NCI-H69 (cell line): ENCODE measurements at regions not wholly inside any gene's neighbourhood (a gene's known extent, or its start where the extent isn't known, plus 50 kb on each side); places are given as distances from the start of the nearest gene placed in this dataset.

ENCODE experiments used
- DNase-seq: peaks from one replicate; lab custom pipeline; 2025; lab: John Stamatoyannopoulos, UW

DNA sequence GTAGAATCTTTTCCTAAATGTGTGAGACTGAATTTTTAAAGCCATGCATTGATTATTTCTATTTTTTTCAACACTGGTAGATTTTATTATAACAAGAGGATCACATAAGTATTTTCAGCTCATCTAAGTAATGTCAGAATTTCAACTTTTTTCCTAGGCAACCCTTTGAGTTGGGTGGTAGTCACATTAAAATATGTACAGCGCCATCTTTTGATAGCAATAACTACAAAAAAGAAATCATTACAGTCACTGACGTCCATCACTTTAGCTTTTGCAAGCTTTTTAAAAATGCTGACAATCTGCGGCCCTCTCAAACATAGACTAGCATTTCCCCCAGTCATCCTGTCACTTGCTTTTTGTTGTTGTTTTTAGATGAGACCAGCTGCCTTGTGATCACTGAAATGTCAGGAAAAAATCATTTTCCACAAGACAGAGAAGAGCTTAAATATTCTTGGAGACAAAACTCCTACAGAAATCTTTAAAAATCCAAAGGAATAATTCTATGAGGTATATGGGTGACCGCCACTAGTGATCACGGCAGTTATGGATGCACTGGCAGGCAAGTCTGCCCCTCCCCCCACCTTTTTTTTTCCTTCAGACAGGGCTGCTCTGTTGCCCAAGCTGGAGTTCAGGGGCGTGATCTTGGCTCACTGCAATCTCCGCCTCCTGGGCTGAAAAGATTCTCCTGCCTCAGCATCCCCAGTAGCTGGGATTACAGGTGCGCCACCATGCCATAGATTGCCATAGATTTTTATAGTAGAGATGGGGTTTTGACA, 384.0 kb upstream of the KCNMB2 start:
- DNase-seq, result peak; percentile 39

DNA sequence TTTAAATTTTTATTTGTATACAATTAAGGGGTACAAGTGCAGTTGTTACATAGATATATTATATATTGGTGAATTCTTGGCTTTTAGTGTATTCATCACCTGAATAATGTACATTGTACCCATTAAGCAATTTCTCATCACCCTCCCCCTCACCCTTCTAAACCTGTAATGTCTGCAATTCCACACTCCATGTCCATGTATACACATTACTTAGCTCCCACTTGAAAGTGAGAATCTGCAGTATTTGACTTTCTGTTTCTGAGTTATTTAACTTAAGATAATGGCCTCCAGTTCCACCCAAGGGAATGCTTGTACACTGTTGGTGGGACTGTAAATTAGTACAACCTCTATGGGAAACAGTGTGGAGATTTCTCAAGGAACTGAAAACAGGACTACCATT, 383.2 kb upstream of the KCNMB2 start:
- no peak for DNase-seq

DNA sequence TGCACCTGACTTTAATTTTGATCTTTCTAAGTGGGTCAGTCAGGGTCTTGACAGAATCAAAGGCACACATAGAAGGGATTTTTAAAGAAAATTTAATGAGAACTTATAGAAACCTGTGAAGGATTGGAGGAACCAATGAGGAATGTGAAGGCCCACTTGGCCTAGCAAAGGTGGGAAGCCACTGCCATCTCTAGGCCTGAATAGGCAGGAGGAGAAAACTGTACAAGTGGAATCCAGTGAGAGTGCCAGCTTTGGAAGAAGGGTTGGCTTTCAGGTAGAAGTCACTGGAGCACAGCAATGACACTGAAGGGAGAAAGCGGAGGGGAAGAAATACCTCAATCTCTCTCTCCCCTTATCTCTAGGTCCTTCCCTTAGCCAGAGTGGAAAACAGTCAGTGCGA, 380.7 kb upstream of the KCNMB2 start:
- peak; percentile 31 for DNase-seq

DNA sequence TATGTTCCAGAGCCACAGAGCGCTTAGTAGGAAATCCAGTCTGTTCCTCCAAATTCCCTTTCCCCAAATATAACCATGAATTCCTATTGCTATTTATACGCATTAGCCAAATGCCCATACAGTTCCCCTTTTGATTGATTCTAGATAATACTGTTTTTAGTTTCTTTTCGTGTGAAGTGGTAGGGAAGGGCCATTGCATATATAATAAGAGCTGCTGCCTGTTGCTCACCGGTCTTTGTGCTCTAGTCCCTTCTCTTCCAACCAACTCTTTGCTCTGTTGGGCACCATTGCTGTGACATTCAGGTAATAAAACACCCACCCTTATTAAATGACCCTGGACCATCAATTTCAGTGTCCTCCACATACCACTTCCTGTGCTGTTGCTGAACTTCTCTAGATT, 379.9 kb upstream of the KCNMB2 start:
- DNase-seq, result no peak

DNA sequence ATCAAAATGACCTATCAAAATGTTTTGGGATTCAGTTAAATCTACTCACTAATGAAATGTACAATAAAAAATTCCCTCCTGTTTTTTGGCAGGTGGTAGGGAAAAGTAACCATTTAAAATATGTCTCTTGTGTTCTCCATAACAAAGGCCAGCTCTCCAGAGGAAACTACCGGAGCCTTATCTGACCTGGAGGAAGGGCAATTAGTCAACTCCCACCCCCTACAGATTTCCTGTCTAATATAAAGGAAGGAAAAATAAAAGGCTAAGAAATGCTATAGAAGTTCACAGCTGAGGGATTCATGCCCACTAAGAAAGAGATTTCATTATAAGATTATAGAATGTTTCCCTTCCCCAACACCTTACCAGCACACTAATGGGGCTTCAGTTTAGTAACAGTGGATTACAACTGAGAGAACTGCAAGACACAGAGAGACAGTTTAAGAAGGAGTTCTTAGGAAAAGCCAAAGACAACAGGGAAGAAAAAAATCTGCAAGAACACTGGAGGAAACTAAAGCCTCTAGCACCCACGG, 376.5 kb upstream of the KCNMB2 start:
- DNase-seq, result peak; percentile 36

DNA sequence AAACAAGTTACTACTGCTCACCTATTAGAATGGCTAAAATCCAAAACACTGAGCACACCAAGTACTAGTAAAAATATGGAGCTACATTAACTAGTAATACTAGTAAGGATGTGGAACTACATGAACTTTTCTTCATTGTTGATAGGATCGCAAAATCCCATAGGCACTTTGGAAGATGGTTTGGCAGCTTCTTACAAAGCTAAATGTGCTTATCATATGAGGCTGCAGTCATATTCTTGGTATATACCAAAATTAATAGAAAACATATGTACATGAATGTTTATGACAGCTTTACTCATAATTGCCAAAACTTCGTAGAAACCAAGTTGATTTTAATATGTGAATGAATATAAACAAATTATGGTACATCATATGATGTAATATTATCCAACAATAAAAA, 366.8 kb upstream of the KCNMB2 start:
- no peak for DNase-seq

DNA sequence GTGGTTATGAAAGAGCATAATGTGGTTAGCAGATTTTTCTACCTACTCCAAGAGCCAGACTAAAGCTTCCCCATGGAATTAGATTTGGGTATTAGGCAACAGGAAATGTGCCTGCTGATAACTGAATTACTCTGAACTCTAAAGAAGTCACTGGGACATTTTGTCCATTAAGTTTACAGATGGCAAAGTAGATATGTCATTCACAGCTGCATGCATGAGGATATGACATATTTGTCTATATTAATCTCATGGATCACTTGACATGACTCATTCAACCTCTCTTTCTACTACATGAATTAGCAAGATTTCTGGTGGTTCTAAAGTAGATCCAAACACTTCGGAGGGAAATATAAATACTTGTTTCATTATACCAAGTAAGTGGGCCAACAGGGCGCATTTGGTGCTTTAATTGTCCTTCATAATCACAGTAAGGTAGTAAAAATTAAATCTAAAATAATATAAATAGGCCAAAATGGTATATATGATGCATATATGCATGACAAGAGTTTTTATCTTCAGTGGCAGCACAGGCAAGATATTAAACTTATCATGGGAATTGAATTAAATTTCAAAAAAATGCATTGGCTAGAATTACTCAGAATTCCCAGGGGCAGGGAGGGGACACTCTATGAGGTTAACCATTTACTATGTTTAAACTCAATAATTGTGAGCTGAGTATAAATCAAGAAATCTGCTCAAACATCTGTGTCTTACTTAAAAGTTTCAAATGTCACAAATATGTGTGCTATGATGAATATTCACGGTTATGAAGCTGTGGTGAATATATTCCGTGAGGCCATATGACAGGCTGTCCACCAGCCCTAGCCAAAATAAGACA, 365.3 kb upstream of the KCNMB2 start:
- peak; percentile 57 for DNase-seq

DNA sequence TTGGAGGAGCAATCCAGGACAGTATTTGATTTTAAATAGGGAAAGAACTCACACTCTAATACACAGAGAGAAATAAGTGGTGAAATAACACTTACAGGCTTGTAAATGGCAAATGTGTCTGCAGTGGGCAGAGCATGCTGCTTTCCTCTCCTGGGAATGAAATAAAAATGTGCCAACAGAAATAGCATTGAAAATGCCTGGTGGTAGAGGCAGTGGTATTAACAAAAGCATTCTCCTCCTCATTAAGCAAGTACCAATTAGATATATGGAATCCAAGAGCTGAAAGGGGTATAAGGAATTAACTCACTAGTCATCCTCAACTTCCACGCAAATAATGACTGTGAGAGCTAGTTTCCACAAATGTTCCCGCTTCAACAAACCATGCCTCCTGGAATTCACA, 364.1 kb upstream of the KCNMB2 start:
- peak; percentile 11 for DNase-seq

DNA sequence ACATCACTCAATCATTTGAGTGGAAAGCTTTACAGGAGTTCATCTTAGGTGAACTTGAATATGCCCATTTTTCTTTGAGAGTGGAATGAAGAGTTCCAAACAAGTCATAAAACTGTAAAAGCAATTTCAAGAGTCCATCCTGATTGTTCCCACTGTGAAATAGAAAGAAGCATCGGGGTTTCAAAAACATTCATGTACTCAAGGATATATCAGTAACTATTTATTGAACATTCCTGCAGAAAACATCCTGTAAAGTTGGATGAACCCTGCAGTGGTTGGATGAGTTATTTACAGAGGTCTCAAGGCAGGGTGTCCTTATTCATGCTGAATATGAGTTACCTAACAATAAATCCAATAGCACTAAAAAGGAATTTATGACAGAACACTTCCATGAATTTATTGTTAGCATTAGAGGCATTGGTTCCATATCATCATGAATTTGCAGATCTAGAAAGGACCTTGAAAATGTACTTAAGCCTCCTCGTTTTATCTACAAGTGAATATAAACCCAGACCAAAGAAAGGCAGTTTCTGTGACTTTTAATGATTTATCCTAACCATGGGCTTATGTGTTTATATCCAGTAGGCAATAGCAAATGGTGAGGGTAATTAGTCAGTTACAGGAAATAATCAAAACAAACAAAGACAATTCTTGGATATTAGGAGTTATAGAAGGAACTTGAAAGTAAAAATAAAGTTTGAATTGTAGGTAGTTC, 361.9 kb upstream of the KCNMB2 start:
- no peak for DNase-seq

DNA sequence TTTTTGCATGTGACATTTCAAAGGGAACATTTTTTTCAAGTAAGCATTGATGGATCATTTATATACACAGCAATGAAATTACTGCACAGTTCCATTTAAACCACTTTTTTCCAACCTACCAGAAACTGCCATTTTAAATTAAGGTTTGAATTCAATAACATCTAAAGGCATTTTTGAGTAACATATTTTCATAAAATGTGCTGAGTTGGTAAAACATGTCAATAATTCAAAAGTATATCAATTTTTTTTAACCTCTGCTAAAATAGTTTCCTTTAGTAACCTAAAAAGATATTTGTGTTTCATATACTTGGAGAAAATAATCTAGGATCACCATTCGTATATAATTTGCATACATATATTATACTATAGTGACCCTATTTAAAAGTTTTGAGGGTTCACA, 355.1 kb upstream of the KCNMB2 start:
- no peak for DNase-seq

DNA sequence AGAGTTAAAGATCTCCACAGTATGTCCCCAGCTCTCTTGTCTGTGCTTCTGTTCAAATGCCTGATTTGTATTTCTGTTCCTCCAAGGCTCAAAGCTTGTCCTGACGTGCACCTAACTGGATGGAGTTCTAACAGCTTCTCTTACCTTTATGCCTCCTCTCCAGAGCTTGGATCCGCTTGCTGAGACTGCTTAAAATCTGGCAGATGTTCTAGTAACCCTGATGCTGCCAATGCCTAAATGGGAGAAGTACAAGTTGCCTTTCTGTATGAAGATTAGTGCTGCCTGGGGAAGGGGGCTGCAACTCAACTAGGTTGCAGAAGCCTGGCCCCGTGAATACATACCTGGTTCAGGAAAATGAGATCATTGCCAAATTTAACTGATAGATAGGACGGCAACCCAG, 354.5 kb upstream of the KCNMB2 start:
- peak; percentile 57 for DNase-seq

DNA sequence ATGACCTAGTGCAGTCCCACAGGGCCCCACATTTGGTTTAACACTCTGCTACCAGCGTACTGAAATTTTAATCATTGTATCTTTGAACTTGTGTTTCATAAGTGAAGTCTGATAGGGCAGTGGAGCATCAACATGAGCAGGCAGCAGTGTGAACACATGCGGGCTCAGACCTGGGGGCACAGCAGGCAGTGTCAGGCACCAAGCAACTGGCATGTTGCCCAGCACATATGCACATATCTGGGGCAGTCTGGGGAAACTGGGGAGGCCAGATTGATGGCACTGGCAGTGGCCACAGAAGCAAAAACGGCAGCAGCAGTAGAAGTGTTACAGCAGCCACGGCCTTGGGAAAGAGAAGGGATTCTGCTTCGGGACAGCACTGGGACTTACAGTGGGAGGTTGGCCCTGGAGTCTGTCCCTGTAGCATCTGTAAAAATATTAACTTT, 353.9 kb upstream of the KCNMB2 start:
- peak; percentile 92 for DNase-seq

DNA sequence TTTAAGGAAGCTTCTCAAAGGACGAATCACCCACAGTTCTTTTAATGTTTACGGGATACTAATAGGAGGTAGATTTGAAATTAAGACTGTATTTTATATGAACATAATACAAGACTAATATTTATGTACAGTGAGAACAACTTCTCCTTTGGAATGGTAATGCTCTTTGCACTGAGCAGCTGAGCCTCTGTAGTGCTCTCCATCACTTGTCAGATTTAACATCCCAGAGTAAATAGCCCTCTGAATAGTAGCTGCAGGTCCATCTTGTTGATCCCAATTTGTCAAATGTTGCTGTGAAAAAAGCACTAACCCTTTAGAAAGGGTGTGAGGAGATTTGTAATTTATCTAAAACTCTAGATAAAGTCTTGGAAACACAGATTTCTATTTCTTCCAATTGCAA, 351.4 kb upstream of the KCNMB2 start:
- no peak for DNase-seq

DNA sequence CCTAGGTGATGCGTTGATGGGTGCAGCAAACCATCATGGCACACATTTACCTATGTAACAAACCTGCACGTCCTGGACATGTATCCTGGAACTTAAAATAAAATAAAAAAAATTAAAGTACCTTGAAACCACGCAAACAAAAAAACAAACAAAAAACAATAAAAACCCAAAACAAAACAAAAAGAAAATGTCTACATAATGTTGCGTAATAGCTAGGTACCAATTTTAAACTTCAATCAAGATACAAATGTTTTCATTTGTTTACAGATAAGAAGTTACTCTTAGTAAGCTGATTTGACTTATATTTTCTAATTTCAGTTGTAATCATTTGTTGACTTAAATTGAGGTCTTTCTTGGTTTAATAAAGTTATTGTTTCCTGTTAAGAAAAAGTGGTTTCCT, 349.6 kb upstream of the KCNMB2 start:
- DNase-seq, result no peak

DNA sequence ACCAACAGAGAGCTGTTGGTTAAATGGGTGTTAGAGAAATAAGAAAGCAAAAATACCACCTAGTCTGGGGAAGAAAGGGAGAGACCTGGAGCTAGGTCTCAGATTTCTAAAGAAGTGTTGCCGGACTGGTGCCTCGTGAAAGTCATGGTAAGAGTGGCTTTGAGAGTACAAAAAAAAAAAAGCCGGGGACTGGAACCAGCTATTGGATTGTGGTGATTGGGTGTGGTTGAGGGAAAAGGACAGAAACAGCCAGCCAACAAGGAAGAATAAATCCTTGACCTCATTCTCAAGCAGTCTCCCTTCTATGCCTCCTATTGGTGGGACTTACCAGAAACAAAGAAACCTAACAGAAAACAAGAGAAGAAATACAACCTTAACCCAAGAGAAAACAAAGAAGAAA, 346.4 kb upstream of the KCNMB2 start:
- peak; percentile 30 for DNase-seq

DNA sequence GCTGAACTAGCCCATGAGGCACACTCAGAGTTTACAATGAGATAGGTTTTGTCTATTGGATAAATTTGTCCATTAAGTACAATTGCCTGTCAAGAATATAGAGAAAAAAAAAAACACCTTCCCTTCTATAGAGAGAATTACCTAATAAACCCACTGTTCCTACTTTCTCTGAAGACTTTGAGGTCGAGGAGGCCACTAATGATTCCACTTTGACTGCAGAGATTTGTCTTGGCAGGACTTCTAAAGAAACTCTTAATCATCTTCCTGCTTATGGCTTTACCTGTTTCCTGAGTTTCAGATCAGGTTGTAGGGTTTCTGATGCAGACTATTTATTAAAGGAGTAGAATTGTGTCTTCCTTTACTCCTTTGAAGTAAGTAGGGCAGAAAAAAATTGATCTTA, 342.4 kb upstream of the KCNMB2 start:
- no peak for DNase-seq

DNA sequence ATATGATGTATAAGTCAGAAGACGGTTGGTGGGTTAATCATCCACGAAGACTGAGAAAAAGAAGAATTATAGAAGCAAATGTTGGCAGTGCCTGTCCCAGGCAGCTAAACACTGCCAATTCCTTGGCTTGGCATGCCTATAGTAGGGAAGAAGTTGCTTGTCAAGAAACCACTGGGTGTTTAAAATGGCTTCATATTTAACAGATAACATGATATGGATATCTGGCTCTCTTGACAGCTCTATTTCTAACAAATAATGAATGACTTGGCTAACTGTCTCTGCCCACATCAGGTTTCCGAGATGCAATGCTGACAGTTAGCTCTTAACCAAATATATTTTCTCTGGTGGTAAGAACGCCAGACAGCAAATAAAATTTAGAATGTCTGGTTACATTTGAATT, 341.7 kb upstream of the KCNMB2 start:
- DNase-seq, result no peak

DNA sequence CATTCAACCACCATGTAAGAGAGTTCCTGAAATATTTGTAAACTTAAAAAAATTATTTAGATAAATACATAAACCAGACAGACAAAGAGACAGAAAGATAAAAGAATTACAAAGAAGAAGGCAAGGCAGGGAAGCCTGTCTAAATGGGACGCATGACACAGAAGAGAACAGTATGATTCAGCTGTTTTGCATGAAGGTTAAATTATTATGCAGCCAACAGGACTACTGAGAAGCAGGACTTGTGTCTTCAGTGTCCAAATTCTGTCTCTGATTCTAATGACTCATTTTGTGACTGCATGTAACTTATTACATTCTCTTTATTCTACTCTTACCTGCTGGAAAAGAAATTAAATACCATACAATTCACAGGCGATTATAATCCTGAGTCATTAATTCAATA, 340.4 kb upstream of the KCNMB2 start:
- no peak for DNase-seq

DNA sequence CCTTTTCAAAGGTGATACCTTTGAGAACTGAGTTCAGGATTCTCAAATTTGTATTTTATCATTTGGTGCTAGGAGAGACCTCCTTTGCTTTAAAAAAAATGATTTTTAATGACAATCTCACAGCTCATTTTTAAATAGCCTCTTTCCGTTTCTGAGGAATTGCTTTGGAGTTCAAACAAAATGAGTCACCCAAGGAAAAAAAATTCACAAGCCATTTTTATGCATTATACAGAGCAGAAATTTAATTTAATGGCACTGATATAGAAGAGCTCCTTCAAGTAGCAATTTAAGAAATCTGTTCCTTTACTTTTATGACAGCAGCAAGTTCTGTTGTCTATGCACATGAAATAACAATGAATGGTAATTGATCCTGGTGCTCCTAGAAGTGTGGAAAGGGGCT, 337.9 kb upstream of the KCNMB2 start:
- no peak for DNase-seq

DNA sequence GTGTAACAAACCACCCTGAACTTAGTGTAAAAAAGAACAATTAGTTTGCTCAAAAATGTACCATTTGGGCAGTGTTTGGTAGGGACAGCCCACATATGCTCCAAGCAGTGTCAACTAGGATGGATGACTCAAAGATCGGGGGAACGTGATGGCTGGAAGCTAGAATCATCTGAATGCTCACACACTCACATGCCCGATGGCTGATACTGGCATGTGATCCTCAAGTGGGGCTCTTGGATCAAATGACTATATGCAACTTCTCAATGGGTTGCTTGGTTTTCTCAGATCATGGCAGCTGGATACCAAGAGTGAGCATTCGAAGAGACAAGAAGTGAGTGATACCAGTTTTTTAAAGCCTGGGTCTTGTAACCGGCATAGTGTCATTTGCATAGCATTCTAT, 335.9 kb upstream of the KCNMB2 start:
- no peak for DNase-seq

DNA sequence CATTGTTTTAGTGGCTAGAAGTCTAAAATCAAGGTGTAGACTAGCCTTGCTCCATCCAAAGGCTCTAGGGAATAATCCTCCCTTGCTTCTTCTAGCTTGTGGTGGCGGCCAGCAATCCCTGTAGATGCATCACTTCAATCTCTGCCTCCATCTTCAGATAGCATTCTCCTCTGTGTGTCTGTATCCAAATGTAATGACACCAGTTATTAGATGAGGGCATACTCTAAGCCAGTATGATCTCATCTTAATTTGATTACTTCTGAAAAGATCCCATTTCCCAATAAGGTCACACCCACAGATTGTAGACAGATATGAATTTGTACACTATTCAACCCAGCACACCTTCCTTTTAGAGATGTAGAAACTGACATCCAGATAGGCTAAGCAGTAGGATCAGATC, 334.5 kb upstream of the KCNMB2 start:
- no peak for DNase-seq

DNA sequence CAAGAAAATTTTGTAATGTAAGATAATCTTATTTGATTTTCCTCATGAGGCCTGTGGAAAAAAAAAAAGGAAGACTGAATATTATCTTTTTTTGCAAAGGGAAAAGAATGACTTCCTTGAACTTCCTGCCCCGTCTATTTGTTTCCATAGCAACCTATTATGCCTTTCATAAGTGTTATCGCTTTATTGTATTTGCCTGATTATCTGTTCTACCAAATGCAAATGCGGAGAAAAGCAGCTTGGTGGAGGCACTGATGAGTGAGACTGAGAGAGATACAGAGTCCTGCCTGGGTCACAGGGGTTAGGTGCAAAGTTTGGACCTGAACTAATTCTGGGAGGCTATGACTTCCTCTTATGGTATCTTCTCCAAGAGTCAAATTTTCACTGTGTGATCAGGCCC, 334.0 kb upstream of the KCNMB2 start:
- no peak for DNase-seq

DNA sequence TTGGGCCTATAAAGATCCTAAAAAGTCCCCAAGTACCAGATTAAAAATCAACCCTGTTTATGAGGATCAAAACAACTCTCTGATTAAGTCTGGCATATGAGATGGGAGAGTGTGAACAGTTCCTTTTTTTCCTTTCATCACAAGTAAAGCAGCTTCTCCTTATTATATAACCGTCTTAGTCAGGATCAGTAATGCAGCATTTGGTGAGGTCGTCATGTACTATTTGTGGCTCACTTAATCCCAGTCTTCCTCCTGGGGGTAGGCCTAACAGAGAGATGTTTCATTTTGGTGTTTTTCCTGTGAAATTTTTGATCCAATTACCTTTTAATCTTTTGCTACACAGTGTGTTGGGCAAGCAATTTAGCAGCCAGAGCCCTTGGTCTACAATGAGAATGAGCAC, 333.1 kb upstream of the KCNMB2 start:
- DNase-seq, result no peak
